NCI-H128 (cell line): ENCODE measurements at regions not wholly inside any gene's neighbourhood (a gene's known extent, or its start where the extent isn't known, plus 50 kb on each side); places are given as distances from the start of the nearest gene placed in this dataset.
"Not testable (repeated sequence)": the region's sequence is repeated elsewhere in the genome, so short reads cannot be mapped to it uniquely, and the experiment has no call there.

Source experiments
- DNase-seq: peaks from one replicate; lab custom pipeline; 2025; ENCODE audit not compliant: unreplicated experiment; lab: John Stamatoyannopoulos, UW

- DNase-seq = no peak
Measured at GRCh38 chr13:87444135-87444534, 227.0 kb upstream of the SLITRK5 start.

GRCh38 chr13:87452281-87452680, 218.9 kb upstream of the SLITRK5 start:
- DNase-seq = no peak

GRCh38 chr13:87453244-87453643, 217.9 kb upstream of the SLITRK5 start:
- DNase-seq = no peak

GRCh38 chr13:87459419-87459818, 211.8 kb upstream of the SLITRK5 start:
- no peak for DNase-seq

- no peak for DNase-seq
Measured at GRCh38 chr13:87497426-87497825, 173.7 kb upstream of the SLITRK5 start.

- DNase-seq = no peak
Measured at GRCh38 chr13:87498681-87499080, 172.5 kb upstream of the SLITRK5 start.

GRCh38 chr13:87524775-87525174, 146.4 kb upstream of the SLITRK5 start:
- no peak for DNase-seq

GRCh38 chr13:87533776-87534175, 137.4 kb upstream of the SLITRK5 start:
- DNase-seq = no peak

GRCh38 chr13:87535911-87536310, 135.3 kb upstream of the SLITRK5 start:
- DNase-seq = no peak

GRCh38 chr13:87536499-87536898, 134.7 kb upstream of the SLITRK5 start:
- DNase-seq = no peak

GRCh38 chr13:87536899-87537298, 134.3 kb upstream of the SLITRK5 start:
- no peak for DNase-seq

GRCh38 chr13:87537951-87538350, 133.2 kb upstream of the SLITRK5 start:
- no peak for DNase-seq

- no peak for DNase-seq
Measured at GRCh38 chr13:87538366-87539052, 132.7 kb upstream of the SLITRK5 start.

GRCh38 chr13:87553142-87553541, 118.0 kb upstream of the SLITRK5 start:
- no peak for DNase-seq

GRCh38 chr13:87554045-87554444, 117.1 kb upstream of the SLITRK5 start:
- no peak for DNase-seq

- no peak for DNase-seq
Measured at GRCh38 chr13:87557788-87558187, 113.4 kb upstream of the SLITRK5 start.

GRCh38 chr13:87561580-87561979, 109.6 kb upstream of the SLITRK5 start:
- DNase-seq = not testable (repeated sequence)

- no peak for DNase-seq
Measured at GRCh38 chr13:87570669-87571068, 100.5 kb upstream of the SLITRK5 start.

- no peak for DNase-seq
Measured at GRCh38 chr13:87582399-87582798, 88.8 kb upstream of the SLITRK5 start.

GRCh38 chr13:87590518-87590917, 80.7 kb upstream of the SLITRK5 start:
- no peak for DNase-seq

GRCh38 chr13:87604437-87604836, 66.7 kb upstream of the SLITRK5 start:
- not testable (repeated sequence) for DNase-seq

- DNase-seq = no peak
Measured at GRCh38 chr13:87607266-87607665, 63.9 kb upstream of the SLITRK5 start.

GRCh38 chr13:87614276-87614675, 56.9 kb upstream of the SLITRK5 start:
- no peak for DNase-seq
